HG02973 (cell line): ENCODE measurements at regions not wholly inside any gene's neighbourhood (a gene's known extent, or its start where the extent isn't known, plus 50 kb on each side); places are given as distances from the start of the nearest gene placed in this dataset.

ENCODE experiments used
- ATAC-seq: cut with Tn5 transposase; IDR thresholded peaks from one replicate; pipeline ENCODE4 v1.9.1; 2021; ENCODE audit warnings: moderate library complexity; ENCODE audit not compliant: unreplicated experiment

DNA sequence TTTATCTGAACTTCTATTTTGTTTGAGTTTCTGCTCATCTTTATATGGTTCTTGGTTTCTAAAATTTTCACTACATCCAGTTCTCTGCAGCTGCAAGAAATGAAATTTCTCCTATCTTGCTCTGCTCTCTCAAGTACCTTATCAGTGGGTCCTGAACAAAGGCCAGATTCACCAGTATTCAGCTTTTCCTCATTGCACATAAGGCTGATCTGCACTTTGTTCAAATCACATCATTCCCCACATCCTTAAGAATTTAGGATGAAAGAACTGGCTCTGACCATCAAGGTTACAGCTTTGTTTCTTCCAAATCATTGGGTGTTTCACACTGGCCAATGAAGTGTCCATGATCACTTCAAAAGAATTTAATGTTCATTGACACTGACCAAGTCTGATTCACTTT lies 211.4 kb downstream of the GRIN2B start:
- ATAC-seq: no peak

DNA sequence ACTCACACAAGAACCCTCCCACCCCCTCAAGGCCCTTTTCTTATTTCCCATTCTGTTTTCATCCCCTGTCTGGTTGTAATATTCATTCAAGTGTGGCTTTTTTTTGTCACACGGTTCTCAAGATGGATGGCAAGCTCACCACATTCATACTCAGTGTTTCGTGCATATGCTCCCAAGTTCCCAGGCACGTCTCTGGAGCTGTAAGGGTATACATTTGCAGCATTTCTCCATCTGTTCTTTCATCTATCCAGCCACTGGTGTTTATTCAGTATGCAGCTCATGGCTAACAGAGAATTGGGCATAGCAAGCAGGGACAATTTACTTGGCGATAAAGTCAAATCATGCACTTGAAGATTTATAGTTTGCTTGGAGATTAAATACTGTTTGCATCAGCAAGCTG lies 212.1 kb downstream of the GRIN2B start:
- no peak for ATAC-seq

DNA sequence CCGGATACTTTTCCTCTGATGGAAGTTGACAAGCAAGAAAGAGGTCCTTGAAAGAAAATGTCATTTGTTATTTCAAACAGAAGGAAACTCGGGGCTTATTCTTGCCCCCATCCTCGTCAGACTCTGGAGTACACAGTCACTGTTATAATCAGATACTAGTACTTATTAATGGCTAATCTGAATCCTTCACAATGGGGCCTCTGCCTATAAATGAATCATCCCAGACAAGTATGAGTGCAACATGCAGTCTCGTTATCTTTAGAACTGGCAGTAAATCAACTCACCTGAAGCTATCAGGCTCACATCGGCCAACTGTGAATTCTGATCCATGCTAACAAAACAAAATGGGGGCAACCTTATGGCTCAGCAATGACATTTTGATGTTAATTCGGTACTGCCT lies 216.7 kb downstream of the GRIN2B start:
- no peak for ATAC-seq

GRCh38 chr12:13749389-13749788 lies 232.0 kb downstream of the GRIN2B start:
- ATAC-seq: no peak

DNA sequence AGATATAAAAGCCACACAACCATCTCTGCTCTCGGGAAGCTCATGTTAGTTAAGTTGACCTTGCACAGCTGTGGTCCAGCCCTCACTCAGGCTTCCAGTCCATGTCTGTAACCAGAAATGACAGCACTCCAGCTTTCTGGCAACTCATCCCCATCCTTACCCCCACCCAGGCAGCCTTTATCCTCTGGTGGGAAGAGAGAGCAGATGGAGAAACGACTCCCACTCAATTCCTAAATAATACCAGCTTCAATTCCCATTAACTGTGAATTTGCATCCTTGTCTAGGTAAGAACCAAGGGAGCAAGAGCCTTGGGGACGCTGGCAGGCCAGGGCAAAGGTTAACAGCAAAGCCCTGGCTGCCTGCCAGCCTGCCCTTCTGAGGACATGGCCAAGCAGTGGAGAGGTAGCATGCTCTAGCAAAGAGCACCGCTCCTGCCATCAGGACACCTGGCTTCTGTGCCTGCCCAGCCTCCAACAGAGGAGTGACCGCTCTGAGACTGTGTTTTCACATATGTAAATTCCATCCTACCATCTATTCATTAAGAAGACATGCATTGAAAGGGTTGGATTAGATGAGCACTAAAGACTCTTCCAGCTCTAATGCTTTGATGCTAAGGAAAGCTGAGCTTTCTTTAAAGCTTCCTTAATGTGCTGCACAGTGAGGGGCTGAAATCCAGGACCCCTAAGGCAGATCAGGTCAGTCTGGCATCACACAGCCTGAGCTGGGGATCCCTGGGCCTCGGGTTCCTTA lies 236.1 kb downstream of the GRIN2B start:
- no peak for ATAC-seq

GRCh38 chr12:13744561-13744960 lies 236.8 kb downstream of the GRIN2B start:
- no peak for ATAC-seq

DNA sequence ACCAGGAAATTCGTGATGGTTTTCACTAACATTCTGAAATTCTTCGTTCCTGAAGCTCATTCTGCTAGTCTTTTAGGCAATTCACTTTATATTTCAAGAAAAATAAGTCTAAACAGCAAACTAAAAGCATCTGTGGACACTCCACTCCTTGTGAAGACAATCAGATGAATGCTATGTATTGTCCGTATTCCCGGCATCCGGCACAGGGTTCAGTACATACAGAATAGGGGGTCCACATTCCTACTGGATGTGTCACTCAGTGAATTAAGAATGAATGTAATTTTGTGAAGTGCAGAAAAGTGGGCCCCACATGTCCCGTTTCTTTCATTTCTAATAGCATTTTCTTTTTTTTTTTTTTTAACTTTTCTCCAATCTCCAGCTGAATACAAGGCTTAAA lies 241.3 kb downstream of the GRIN2B start:
- no peak for ATAC-seq

- no peak for ATAC-seq
Measured at GRCh38 chr12:13735734-13736133, 245.7 kb downstream of the GRIN2B start.

GRCh38 chr12:13734584-13735152 lies 246.7 kb downstream of the GRIN2B start:
- no peak for ATAC-seq

GRCh38 chr12:13727707-13728195 lies 253.7 kb downstream of the GRIN2B start:
- ATAC-seq: no peak

DNA sequence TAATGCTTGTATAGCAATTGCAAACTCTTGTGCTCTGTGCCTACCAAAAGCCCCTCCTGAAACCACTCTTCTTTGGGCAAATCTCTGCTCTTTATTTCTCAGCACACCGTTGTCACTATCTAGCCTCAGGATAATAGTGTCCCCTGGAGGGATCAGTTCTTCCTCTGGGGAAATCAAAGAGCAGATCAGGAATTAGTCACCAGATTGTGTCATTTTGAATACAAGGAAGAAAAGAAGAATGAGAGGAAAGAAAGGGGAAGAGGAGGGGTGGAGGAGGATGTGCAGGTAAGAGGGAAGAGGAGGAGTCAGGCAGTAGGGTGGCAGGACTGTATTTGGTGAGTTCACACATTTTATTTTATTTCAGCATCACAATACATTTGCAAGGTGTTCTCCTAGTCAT lies 256.4 kb downstream of the GRIN2B start:
- ATAC-seq: no peak

- no peak for ATAC-seq
Measured at GRCh38 chr12:13724136-13724535, 257.3 kb downstream of the GRIN2B start.

DNA sequence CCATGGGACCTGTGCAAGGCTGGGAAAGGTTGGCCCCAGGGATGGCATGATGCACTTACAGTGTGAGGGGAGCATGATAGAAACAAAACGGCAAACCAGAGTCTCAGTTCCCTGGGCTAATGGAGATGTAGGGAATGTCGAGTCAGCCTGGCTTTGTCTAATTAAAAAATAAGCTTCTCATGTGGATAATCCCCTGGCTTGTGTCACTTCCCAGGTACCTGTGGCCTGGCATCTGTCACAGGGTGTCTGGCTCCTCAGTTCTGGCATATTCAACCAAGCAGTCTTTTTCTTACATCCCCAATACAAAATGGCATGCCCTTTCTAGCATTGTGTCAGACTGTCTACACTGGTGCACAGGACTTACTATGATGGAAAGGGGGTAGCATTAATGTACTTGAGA lies 261.4 kb downstream of the GRIN2B start:
- ATAC-seq: no peak

- ATAC-seq: no peak
Measured at GRCh38 chr12:13718271-13718670, 263.1 kb downstream of the GRIN2B start.

GRCh38 chr12:13716119-13716518 lies 265.3 kb downstream of the GRIN2B start:
- ATAC-seq: no peak

DNA sequence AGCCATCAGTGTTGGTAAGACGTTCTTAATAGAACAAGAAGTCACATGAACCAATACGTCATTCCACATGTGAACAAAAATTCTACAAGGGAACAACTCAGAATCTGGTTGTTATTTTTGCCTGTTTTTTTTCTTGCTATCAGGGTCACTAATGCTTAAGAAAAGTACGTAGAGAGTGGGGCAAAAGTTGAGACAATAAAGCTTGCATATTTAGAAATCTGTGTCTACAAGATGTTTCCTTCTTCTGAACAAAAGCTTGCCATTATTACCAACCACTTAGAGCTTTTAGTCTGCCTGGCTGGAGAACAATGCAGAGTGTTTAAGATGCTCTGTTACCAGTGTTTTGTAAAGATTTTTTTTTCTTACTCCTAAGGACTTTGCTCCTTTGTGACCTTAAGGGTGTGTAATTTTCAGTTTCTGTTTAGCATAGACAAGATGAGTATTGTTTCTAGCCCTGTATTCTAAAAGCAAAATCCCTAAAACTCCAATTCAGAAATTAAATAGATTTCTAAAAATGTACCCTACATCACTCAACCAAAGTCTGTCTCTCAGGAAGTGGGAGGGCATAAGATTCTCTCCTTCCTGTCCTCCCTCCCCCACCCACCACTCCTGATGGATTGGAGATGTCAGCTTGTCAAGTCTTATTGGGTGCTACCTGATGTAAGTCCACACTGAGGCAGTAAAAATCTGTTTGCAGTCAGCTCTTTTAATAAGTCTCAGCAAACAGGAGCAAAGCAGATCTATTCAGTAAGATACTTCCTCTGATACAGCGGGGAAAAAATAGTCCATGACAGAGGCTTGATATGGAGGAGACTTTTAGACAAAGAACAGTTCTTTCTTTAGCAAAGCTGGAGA lies 267.6 kb downstream of the GRIN2B start:
- no peak for ATAC-seq

DNA sequence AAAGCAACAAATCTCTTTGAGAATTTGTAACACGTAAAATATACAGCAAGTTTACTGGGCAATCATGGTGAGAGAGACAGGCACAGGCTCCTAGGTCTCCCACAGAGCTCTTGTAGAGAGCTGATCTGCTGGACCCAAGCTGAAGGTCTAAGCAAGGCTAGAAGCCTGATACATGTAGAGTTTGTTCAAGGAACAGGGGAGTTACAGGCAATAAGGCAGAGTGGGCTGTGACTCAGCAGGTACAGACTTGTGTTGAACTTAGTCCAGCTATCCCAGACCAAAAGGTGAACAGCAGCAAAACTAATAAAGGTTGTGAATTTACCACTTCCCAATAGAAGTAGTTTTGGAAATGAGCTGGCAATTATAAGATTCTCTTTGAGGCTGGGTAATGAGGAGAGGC lies 273.6 kb downstream of the GRIN2B start:
- no peak for ATAC-seq

GRCh38 chr12:13702381-13702780 lies 279.0 kb downstream of the GRIN2B start:
- ATAC-seq: no peak

- ATAC-seq: no peak
Measured at GRCh38 chr12:13701502-13701901, 279.9 kb downstream of the GRIN2B start.

- ATAC-seq: no peak
Measured at GRCh38 chr12:13697973-13698372, 283.4 kb downstream of the GRIN2B start.

DNA sequence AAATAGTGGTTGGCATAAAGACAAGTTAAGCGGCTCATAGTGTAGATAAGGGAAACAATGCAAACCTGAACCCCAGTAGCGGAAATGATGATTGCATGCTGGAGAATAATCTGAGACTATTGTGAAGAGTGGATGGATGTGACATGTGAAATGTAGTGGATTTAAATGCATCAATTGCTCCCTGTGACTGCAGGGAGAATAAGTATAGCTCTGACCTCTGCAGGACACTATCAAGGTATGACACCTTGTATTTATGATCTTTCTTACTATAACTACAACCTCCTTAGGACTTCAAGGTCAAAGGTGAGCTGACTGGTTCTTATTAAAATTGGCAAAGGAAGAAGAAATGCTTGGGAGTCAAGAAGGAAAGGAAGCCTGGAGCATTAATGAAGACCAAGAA lies 285.6 kb downstream of the GRIN2B start:
- ATAC-seq: no peak

DNA sequence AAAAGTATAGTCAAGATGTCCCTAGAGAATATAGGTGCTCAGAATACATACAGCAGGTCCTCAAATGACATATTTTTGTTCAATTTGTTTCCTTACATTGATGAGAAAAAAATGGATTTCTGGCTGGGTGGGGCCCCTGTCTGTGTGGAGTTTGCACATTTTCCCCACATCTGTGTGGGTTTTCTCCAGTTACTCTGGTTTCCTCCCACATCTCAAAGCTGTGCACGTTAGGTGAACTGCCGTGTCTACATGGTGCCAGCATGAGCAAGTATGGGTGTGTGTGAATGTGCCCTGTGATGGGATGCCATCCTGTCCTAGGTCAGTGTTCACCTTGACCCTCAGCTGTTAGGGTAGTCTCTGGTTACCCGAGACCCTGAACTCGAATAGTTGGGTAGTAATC lies 289.1 kb downstream of the GRIN2B start:
- ATAC-seq: no peak
